ENCODE measurements at regions not wholly inside any gene's neighbourhood (a gene's known extent, or its start where the extent isn't known, plus 50 kb on each side); places are given as distances from the start of the nearest gene placed in this dataset.
A peak's percentile ranks its signal among the peaks of the same experiment; 100 is the strongest.
"Not testable (repeated sequence)": the region's sequence is repeated elsewhere in the genome, so short reads cannot be mapped to it uniquely, and the experiment has no call there.

GRCh38 chrX:109134777-109135176, 347.1 kb downstream of the GUCY2F start:
- DNase-seq (no peak), ATAC-seq (replicated peaks in 1 of 2) (no peak)
- Mint-ChIP-seq H3K27me3 (ENCODE audit: low read depth) (peaks cover 20% of the 10 kb centered on the region), H3K27ac (no peak overlapping the region), H3K36me3 (ENCODE audit: insufficient read depth in 2 of 2) (no peaks in the 10 kb centered on the region), H3K4me3 (no peak overlapping the region), H3K9me3 (peaks cover 2 to 11% of the 10 kb centered on the region in 2 donors), H3K4me1 (ENCODE audit: low read depth) (no peaks in the 10 kb centered on the region)

GRCh38 chrX:109125304-109125703, 356.6 kb downstream of the GUCY2F start:
- Mint-ChIP-seq H3K36me3 (ENCODE audit: insufficient read depth in 2 of 2) (no peaks in the 10 kb centered on the region), H3K27ac (no peak overlapping the region), H3K4me1 (ENCODE audit: low read depth) (no peaks in the 10 kb centered on the region), H3K9me3 (no peaks in the 10 kb centered on the region), H3K27me3 (ENCODE audit: low read depth) (peaks cover 5% of the 10 kb centered on the region), H3K4me3 (no peak overlapping the region)
- no peak for ATAC-seq (replicated peaks in 1 of 2)
- no peak for DNase-seq

- Mint-ChIP-seq H3K27me3 (ENCODE audit: low read depth) (peaks cover 10% of the 10 kb centered on the region), H3K4me3 (no peak overlapping the region), H3K36me3 (ENCODE audit: insufficient read depth in 2 of 2) (no peaks in the 10 kb centered on the region), H3K9me3 (peaks cover 1 to 3% of the 10 kb centered on the region in 2 donors), H3K27ac (no peak overlapping the region), H3K4me1 (ENCODE audit: low read depth) (no peaks in the 10 kb centered on the region)
- DNase-seq (no peak), ATAC-seq (replicated peaks in 1 of 2) (no peak)
Observed at GRCh38 chrX:109089359-109089758, 353.0 kb upstream of the IRS4 start.

GRCh38 chrX:109077788-109078187, 341.4 kb upstream of the IRS4 start:
- no peak for DNase-seq
- Mint-ChIP-seq H3K27ac (no peak overlapping the region), H3K36me3 (ENCODE audit: insufficient read depth in 2 of 2) (no peaks in the 10 kb centered on the region), H3K4me1 (ENCODE audit: low read depth) (no peaks in the 10 kb centered on the region), H3K4me3 (no peak overlapping the region), H3K9me3 (peaks cover 0 to 2% of the 10 kb centered on the region in 2 donors), H3K27me3 (ENCODE audit: low read depth) (no peaks in the 10 kb centered on the region)
- ATAC-seq (replicated peaks in 1 of 2): no peak

- not testable (repeated sequence) for H3K4me3 Mint-ChIP-seq; H3K9me3 Mint-ChIP-seq; H3K27me3 Mint-ChIP-seq (ENCODE audit: low read depth); H3K4me1 Mint-ChIP-seq (ENCODE audit: low read depth); H3K27ac Mint-ChIP-seq; ATAC-seq (replicated peaks in 1 of 2); H3K36me3 Mint-ChIP-seq (ENCODE audit: insufficient read depth in 2 of 2)
- peak in 1 of 2 donors; percentile 8 for DNase-seq
Observed at GRCh38 chrX:109054181-109054581, 317.8 kb upstream of the IRS4 start.

- no peak for ATAC-seq (replicated peaks in 1 of 2)
- no peak overlapping the region for H3K4me3 Mint-ChIP-seq
- H3K4me1 Mint-ChIP-seq (ENCODE audit: low read depth): no peaks in the 10 kb centered on the region
Observed at GRCh38 chrX:109049903-109050302, 313.5 kb upstream of the IRS4 start.

GRCh38 chrX:109049416-109049815, 313.1 kb upstream of the IRS4 start:
- no peak overlapping the region for H3K27ac Mint-ChIP-seq
- H3K9me3 Mint-ChIP-seq: peaks cover 0 to 2% of the 10 kb centered on the region in 2 donors
- H3K4me1 Mint-ChIP-seq (ENCODE audit: low read depth): no peaks in the 10 kb centered on the region
- ATAC-seq (replicated peaks in 1 of 2) (no peak), DNase-seq (no peak)
- H3K36me3 Mint-ChIP-seq (ENCODE audit: insufficient read depth in 2 of 2): no peaks in the 10 kb centered on the region
- H3K4me3 Mint-ChIP-seq: no peak overlapping the region
- H3K27me3 Mint-ChIP-seq (ENCODE audit: low read depth): no peaks in the 10 kb centered on the region

More at GRCh38 chrX:109049903-109050302, 313.5 kb upstream of the IRS4 start:
- no peak overlapping the region for H3K27ac Mint-ChIP-seq
- no peaks in the 10 kb centered on the region for H3K27me3 Mint-ChIP-seq (ENCODE audit: low read depth)
- H3K36me3 Mint-ChIP-seq (ENCODE audit: insufficient read depth in 2 of 2): no peaks in the 10 kb centered on the region
- H3K9me3 Mint-ChIP-seq: peaks cover 0 to 2% of the 10 kb centered on the region in 2 donors
- no peak for DNase-seq

- H3K27ac Mint-ChIP-seq: no peak overlapping the region
- no peak overlapping the region for H3K4me3 Mint-ChIP-seq
- H3K27me3 Mint-ChIP-seq (ENCODE audit: low read depth): peaks cover 6% of the 10 kb centered on the region
- DNase-seq: no peak
- H3K4me1 Mint-ChIP-seq (ENCODE audit: low read depth): peaks cover 11% of the 10 kb centered on the region
- ATAC-seq (replicated peaks in 1 of 2): no peak
- H3K36me3 Mint-ChIP-seq (ENCODE audit: insufficient read depth in 2 of 2): no peaks in the 10 kb centered on the region
- H3K9me3 Mint-ChIP-seq: peaks cover 1 to 5% of the 10 kb centered on the region in 2 donors
Observed at GRCh38 chrX:109040057-109040456, 303.7 kb upstream of the IRS4 start.

- Mint-ChIP-seq H3K27me3 (ENCODE audit: low read depth) (peaks cover 12% of the 10 kb centered on the region), H3K36me3 (ENCODE audit: insufficient read depth in 2 of 2) (no peaks in the 10 kb centered on the region), H3K4me3 (no peak overlapping the region), H3K9me3 (peaks cover 5 to 6% of the 10 kb centered on the region in 2 donors), H3K4me1 (ENCODE audit: low read depth) (peaks cover 11% of the 10 kb centered on the region), H3K27ac (no peak overlapping the region)
- peak in 1 of 2 donors; percentile 45 for ATAC-seq (replicated peaks in 1 of 2)
- no peak for DNase-seq
Observed at GRCh38 chrX:109036624-109037023, 300.3 kb upstream of the IRS4 start.

GRCh38 chrX:108993909-108994308, 257.5 kb upstream of the IRS4 start:
- no peak overlapping the region for H3K27ac Mint-ChIP-seq
- H3K9me3 Mint-ChIP-seq: peaks cover 8% of the 10 kb centered on the region in 2 donors
- H3K4me3 Mint-ChIP-seq: no peak overlapping the region
- H3K27me3 Mint-ChIP-seq (ENCODE audit: low read depth): peaks cover 15% of the 10 kb centered on the region
- H3K4me1 Mint-ChIP-seq (ENCODE audit: low read depth): no peaks in the 10 kb centered on the region
- ATAC-seq (replicated peaks in 1 of 2) (no peak), DNase-seq (no peak)
- peaks cover 0 to 2% of the 10 kb centered on the region in 2 donors for H3K36me3 Mint-ChIP-seq (ENCODE audit: insufficient read depth in 2 of 2)

- H3K27ac Mint-ChIP-seq; H3K4me1 Mint-ChIP-seq (ENCODE audit: low read depth); DNase-seq; H3K4me3 Mint-ChIP-seq; ATAC-seq (replicated peaks in 1 of 2); H3K9me3 Mint-ChIP-seq; H3K36me3 Mint-ChIP-seq (ENCODE audit: insufficient read depth in 2 of 2): not testable (repeated sequence)
- H3K27me3 Mint-ChIP-seq (ENCODE audit: low read depth): peaks cover 21% of the 10 kb centered on the region
Observed at GRCh38 chrX:108972899-108973298, 236.5 kb upstream of the IRS4 start.

GRCh38 chrX:108947205-108947604, 210.8 kb upstream of the IRS4 start:
- Mint-ChIP-seq H3K27ac (no peak overlapping the region), H3K4me1 (ENCODE audit: low read depth) (peaks cover 5% of the 10 kb centered on the region), H3K9me3 (peaks cover 0 to 2% of the 10 kb centered on the region in 2 donors), H3K27me3 (ENCODE audit: low read depth) (peaks cover 7% of the 10 kb centered on the region), H3K36me3 (ENCODE audit: insufficient read depth in 2 of 2) (no peaks in the 10 kb centered on the region), H3K4me3 (no peak overlapping the region)
- ATAC-seq (replicated peaks in 1 of 2) (no peak), DNase-seq (no peak)

GRCh38 chrX:108946531-108946930, 210.2 kb upstream of the IRS4 start:
- H3K9me3 Mint-ChIP-seq: peaks cover 0 to 2% of the 10 kb centered on the region in 2 donors
- H3K36me3 Mint-ChIP-seq (ENCODE audit: insufficient read depth in 2 of 2): no peaks in the 10 kb centered on the region
- DNase-seq (no peak), ATAC-seq (replicated peaks in 1 of 2) (no peak)
- H3K27ac Mint-ChIP-seq: no peak overlapping the region
- peaks cover 5% of the 10 kb centered on the region for H3K4me1 Mint-ChIP-seq (ENCODE audit: low read depth)
- H3K4me3 Mint-ChIP-seq: no peak overlapping the region
- H3K27me3 Mint-ChIP-seq (ENCODE audit: low read depth): peaks cover 7% of the 10 kb centered on the region

- peak; percentile 8 to 57 for DNase-seq
- Mint-ChIP-seq H3K36me3 (ENCODE audit: insufficient read depth in 2 of 2) (no peaks in the 10 kb centered on the region), H3K27ac (no peak overlapping the region), H3K4me1 (ENCODE audit: low read depth) (peaks cover 5% of the 10 kb centered on the region), H3K9me3 (peaks cover 3 to 4% of the 10 kb centered on the region in 2 donors), H3K4me3 (no peak overlapping the region), H3K27me3 (ENCODE audit: low read depth) (peaks cover 7% of the 10 kb centered on the region)
- ATAC-seq (replicated peaks in 1 of 2): peak; percentile 81 to 99
Observed at GRCh38 chrX:108945883-108946523, 209.6 kb upstream of the IRS4 start.
